HS-5 (cell line): ENCODE measurements at regions not wholly inside any gene's neighbourhood (a gene's known extent, or its start where the extent isn't known, plus 50 kb on each side); places are given as distances from the start of the nearest gene placed in this dataset.
"Not testable (repeated sequence)": the region's sequence is repeated elsewhere in the genome, so short reads cannot be mapped to it uniquely, and the experiment has no call there.

ENCODE experiments used
- DNase-seq: peaks from one replicate; pipeline ENCODE4 v3.0.0-alpha.2; 2012; ENCODE audit warnings: low read depth

- no peak for DNase-seq
These were observed 54.5 kb upstream of the NOX4 start for GRCh38 chr11:89545691-89546090.

- not testable (repeated sequence) for DNase-seq
These were observed 64.6 kb upstream of the NOX4 start for GRCh38 chr11:89555781-89556180.

DNA sequence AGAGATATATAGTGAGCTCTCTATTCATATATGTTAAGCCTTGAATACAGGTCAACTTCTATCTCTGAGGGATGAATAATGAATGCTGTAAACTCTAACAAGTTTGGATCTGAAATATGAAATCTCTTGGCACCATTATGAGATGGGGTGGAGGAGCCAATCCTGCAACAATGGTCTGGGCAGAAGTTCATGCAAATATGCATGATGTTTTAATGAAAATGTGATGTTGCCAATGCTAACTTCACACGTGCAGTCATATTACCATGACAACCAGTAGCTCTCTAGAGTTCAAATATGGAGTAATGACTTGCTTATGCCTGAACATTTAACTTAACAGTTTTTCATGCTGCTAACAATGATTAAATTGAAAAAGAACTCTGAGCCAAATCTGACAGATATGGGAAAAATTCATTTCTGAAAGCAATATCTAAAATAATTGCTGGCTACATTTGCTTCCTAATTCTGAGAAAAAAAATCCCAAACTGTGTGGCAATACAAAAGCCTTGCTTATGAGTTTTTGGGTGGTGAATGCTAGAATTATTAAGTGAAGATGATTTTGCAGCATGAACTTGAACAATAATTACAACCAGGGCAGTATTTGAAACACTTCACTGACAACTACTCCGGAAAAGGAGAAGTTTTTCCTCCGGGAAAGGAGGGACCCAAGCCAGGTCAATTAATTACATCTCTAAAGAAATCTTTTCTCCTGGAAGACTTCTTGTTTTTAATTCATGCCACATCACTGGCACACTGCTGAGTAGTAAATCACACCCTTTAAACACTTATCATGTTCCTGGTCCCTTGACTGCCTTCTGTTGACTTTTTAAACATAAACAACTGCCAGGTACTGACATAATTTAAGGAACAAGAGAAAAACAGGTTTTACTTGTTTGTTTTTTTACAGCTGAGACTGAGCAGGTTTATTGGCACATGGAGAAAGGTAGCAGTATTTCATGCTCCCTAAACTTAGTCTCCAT lies 65.8 kb upstream of the NOX4 start:
- not testable (repeated sequence) for DNase-seq

DNA sequence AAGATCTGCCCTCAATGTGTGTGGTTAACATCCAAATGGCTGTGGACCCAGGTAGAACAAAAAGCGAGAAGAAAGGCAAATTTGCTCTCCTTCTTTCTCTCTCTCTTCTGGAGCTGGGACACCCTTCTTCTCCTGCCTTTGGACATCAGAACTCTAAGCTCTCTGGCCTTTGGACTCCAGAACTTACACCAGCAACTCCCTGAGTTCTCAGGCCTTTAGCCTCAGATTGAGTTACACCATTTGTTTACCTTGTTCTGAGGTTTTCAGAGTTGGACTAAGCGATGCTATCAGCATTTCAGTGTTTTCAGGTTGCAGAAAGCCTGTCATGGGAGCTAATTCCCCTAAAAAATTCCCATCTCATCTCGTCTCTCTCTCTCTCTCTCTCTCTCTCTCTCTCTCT lies 69.4 kb upstream of the NOX4 start:
- DNase-seq = not testable (repeated sequence)

DNA sequence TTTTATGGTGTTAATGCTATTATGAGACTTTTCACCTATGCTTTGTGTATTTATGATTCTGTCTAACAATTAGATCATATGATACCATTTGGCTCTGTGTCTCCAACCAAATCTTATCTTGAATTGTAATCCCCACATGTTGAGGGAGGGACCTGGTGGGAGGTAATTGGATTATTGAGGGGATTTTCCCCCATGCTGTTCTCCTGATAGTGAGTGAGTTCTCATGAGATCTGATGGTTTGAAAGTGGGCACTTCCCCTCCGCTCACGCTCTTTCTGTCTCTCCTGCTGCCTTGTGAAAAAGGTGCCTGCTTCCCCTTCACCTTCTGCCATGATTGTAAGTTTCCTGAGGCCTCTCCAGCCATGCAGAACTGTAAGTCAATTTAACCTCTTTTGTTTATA lies 71.6 kb upstream of the NOX4 start:
- not testable (repeated sequence) for DNase-seq

DNA sequence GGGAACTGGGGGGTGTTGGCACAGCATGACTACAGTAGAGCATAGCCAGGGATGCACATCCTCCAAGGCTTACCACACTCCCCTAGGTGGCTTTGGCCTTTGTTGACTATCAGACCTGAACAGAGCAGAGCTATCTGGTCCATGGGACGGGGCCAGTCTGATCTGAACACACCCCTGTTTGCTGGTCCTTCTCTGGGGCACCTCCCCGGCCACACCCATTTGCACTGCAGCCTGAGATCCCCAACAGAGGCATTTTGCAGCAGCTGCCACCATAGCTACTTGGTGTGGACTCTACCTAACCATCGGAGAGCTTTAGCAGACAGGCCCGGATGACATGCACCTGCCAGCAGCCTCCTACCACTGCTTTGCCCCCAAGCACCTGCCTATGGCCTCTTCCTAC lies 75.8 kb upstream of the NOX4 start:
- no peak for DNase-seq

GRCh38 chr11:89569387-89569786 lies 78.2 kb upstream of the NOX4 start:
- not testable (repeated sequence) for DNase-seq

DNA sequence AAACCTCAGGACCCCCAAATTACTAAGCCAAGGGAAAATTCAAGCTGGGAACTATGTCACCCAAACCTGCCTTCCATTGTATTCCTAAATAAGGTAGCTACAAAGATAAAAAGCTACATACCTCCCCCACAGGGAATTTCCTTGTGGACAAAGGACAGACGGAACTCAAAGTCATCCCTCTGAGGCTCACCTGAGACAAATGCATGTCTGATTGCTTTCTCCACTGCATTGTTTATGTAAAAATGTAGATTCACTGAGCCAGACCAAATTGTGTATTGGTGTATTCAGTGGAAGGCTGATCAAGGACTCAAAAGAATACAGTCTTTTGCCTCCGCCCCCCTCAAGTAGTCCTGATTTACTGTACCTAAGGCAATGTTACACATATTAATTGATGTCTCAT lies 80.5 kb upstream of the NOX4 start:
- DNase-seq = not testable (repeated sequence)

DNA sequence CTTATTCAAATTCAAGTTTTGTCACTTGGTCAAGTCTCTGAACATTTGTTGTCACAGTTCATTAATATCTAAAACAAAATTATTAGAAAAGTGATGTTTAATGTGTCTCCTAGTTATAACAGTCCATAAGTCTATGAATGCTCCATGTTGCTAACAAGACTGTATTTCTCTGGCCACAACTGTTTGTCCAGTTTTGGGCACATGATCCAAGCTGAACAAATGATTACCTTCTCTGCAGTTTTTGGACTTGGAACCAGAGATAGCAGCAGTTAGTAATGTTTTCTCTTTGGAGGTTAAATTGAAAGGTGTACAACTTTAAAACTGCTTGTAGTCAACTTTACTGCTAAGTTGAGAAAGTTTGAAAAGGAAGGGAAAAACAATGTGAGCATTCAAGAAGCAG lies 84.7 kb upstream of the NOX4 start:
- not testable (repeated sequence) for DNase-seq

DNA sequence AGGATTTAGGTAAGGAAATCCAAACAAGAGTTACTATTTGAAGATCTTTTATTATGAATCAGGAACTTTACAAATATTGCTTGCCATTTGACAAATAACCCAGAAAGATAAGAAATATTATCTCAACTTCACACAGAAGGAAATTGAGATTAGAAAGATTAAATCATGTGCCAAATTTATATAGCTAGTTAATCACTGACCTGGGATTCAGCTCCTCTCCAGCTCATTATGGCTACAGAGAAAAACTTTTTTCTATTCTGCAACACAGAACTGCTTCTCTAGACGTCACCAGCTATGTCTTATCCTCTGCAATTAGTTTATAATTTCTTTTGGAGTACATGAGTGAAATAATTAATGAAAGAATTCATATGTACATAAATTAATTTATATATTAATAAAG lies 86.3 kb upstream of the NOX4 start:
- DNase-seq = not testable (repeated sequence)

DNA sequence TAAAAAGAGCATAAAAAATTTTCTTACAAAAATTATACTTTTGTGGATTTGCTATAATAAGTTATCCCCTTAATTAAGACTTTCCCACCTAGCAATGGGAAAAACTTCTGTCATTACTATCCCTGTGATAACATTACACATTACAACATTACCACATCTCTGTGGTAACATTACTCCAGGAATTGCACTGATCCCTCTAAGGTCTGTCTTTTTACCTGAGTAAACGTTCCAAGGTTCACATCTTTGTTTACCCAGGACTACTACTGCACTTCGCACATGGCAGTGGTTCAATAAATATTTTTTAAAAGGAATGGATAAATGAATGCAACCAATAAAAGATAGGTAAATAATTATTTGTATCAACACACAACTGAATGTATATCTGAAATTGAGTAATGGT lies 92.4 kb upstream of the NOX4 start:
- DNase-seq = no peak

- DNase-seq = not testable (repeated sequence)
These were observed 93.9 kb upstream of the NOX4 start for GRCh38 chr11:89585046-89585445.

- not testable (repeated sequence) for DNase-seq
These were observed 94.3 kb upstream of the NOX4 start for GRCh38 chr11:89585471-89585870.

DNA sequence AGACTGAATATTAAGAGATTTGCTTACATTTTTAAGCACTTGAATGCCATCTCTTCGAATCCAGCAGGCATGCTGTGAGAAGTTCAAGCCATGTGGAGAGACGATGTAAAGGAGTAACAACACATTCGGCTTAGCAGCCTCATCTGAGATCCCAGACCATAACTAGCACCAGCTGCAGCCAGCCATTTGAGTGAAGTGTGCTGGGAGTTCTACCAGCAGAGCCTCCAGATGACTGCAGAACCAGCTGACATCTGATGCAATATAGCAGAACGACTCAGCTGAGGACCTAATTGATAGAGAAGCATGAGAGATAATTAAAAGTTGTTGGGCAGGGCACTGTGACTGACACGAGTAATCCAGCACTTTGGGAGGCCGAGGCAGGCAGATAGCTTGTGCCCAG lies 98.2 kb upstream of the NOX4 start:
- DNase-seq = not testable (repeated sequence)

DNA sequence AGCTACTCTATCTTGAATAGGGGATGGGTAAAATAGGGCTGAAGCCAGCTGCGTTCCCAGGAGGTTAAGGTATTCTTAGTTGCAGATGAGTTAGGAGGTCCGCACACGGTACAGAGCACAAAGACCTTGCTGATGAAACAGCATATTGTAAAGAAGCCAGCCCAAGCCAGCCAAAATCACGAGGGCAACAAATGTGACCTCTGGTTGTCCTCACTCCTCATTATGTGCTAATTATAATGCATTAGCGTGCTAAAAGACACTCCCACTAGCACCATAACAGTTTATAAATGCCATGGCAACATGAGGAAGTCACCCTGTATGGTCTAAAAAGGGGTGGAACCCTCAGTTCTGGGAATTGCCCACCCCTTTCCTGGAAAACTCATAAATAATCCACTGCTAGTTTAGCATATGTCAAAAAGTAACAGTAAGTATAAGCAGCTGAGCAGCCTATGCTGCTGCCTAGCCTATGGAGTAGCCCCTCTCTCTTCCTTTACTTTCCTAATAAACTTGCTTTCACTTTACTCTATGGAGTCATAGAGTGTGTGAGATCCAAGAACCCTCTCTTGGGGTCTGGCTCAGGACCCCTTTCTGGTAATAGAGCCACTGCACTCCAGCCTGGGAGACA lies 98.9 kb upstream of the NOX4 start:
- DNase-seq = not testable (repeated sequence)

DNA sequence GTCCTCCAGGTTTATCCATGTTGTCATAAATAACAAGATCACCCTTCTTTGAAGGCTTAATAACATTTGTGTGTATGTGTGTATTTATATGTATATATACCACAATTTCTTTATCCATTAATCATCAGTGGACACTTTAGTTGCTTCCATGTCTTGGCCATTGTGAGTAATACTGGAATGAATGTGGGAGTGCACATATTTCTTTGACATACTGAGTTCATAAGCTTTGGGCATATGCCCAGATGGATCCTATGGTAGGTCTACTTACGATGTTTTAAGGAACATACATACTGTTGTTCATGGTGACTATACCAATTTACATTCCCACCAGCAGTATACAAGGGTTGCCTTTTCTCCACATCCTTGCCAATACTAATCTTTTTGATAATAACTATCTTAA lies 108.8 kb upstream of the TRIM77 start:
- DNase-seq = peak; percentile 85

DNA sequence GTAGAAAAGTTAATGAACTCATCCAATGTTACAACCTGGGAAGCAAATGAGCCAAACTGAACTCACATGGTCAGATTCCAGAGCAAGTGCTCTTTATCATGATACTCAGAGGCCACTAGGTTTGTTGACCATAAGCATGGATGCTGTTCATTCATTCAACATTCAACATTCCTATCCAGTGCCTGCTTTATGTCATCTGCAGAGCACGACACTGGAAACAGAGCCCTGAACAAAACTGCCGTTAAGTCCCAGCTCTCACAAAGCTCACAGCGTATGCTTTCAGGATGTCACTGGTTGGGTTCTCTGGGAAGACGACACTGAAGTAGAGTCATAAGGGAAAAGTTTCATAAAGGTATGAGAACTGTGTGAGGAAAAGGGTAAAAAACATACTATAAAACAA lies 105.8 kb upstream of the TRIM77 start:
- no peak for DNase-seq

- DNase-seq = peak; percentile 80
These were observed 103.3 kb upstream of the TRIM77 start for GRCh38 chr11:89606845-89607244.

- DNase-seq = not testable (repeated sequence)
These were observed 102.6 kb upstream of the TRIM77 start for GRCh38 chr11:89607497-89607896.

DNA sequence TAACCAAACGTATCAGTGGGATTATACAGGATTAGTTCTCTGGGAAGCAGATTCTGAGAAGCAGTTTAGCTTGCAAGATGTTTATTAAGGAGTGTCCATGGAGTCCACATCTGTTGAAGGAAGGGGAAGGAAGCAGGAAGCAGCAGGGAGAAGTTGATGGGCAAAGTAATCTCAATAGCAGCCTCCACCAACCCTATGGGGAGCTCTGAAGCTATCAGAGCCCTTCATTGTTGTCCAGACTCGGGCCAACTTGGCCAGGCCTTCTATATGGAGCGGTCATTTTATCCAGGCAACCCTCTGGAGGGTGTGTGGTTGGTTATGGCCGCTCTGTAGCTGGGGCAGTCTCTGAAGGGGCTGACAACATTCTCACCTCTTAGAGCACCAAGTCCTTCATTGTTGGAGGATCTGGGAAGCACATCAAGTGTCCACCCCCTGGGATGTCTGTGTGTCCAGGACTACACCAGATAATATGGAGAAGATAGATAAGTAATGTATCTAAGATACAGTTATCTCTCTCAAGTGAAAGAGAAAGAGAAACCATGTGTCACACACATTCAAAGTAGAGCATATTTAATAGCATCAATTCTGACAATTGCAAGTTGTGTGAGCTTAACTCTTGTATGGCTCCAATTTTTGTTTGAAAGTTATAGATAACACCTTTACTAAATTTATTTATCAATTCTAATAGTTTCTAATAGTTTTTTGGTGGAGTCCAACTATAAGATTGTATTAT lies 101.7 kb upstream of the TRIM77 start:
- no peak for DNase-seq

DNA sequence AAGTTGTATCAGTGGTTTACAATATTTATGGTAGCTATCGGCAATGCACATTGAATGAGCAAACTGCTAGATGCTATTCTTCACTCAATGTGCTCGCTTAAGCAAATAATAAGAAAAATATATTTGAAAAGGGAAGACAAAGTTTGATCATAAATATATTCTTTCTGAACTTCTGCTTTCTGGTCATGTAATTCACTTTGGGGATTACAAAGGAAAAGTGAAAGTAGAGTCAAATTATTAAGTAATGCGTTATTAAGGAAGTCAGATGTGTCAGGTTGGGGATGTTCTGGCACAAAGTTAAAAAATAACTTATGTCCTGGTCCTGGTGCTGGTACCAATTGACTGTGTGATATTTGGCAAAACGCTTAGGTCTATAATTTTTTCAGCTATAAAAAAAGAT lies 98.0 kb upstream of the TRIM77 start:
- no peak for DNase-seq

GRCh38 chr11:89613911-89614310 lies 96.2 kb upstream of the TRIM77 start:
- DNase-seq = no peak

GRCh38 chr11:89614428-89614827 lies 95.7 kb upstream of the TRIM77 start:
- not testable (repeated sequence) for DNase-seq
